ENCODE measurements at regions not wholly inside any gene's neighbourhood (a gene's known extent, or its start where the extent isn't known, plus 50 kb on each side); places are given as distances from the start of the nearest gene placed in this dataset.
A peak's percentile ranks its signal among the peaks of the same experiment; 100 is the strongest.
"Not testable (repeated sequence)": the region's sequence is repeated elsewhere in the genome, so short reads cannot be mapped to it uniquely, and the experiment has no call there.

- TF ChIP-seq, protein P1, sequence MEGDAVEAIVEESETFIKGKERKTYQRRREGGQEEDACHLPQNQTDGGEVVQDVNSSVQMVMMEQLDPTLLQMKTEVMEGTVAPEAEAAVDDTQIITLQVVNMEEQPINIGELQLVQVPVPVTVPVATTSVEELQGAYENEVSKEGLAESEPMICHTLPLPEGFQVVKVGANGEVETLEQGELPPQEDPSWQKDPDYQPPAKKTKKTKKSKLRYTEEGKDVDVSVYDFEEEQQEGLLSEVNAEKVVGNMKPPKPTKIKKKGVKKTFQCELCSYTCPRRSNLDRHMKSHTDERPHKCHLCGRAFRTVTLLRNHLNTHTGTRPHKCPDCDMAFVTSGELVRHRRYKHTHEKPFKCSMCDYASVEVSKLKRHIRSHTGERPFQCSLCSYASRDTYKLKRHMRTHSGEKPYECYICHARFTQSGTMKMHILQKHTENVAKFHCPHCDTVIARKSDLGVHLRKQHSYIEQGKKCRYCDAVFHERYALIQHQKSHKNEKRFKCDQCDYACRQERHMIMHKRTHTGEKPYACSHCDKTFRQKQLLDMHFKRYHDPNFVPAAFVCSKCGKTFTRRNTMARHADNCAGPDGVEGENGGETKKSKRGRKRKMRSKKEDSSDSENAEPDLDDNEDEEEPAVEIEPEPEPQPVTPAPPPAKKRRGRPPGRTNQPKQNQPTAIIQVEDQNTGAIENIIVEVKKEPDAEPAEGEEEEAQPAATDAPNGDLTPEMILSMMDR (IDR thresholded peaks at IDR 0.05; ENCODE audit: insufficient read depth, low read length, severe bottlenecking), result no peak
- FAIRE-seq, result no peak
- DNase-seq (ENCODE audit: low read depth), result no peak
Observed at GRCh38 chr6:141925001-141925400, 207.7 kb upstream of the GJE1 start.

DNA sequence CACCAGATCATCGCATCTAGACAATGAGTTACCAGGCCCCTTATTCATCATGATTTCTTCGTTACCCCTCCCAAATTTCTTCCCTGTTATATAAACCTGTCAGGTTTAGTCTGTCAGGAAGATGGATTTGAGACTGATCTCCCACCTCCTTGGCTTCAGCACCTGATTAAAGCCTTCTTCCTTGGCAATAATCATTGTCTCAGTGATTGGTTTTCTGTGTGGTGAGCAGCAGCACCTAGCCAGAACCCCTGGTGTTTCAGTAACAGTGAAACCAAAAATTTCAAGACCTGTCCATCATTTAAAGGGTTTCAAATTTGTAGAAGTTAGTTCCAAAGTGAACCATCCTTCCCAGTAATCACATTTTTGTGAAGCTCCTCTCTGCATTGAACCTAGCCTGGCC lies 209.8 kb upstream of the GJE1 start:
- no peaks in the 10 kb centered on the region for H3K36me3 ChIP-seq (ENCODE audit: control insufficient read depth, insufficient read depth, low read length)
- H3K4me3 ChIP-seq (ENCODE audit: low read depth, low read length), result no peak overlapping the region
- no peak for FAIRE-seq
- TF ChIP-seq, protein P1 (IDR thresholded peaks at IDR 0.05; ENCODE audit: insufficient read depth, low read length, severe bottlenecking), result no peak
- no peaks in the 10 kb centered on the region for H3K27me3 ChIP-seq (ENCODE audit: control insufficient read depth, insufficient read depth, low read length)
- no peak for DNase-seq (ENCODE audit: low read depth)

More at GRCh38 chr6:141925001-141925400, 207.7 kb upstream of the GJE1 start:
- Histone ChIP-seq H3K36me3 (ENCODE audit: control insufficient read depth, insufficient read depth, low read length) (no peaks in the 10 kb centered on the region), H3K27me3 (ENCODE audit: control insufficient read depth, insufficient read depth, low read length) (no peaks in the 10 kb centered on the region), H3K4me3 (ENCODE audit: low read depth, low read length) (no peak overlapping the region)

GRCh38 chr6:141916682-141917505 lies 215.8 kb upstream of the GJE1 start:
- FAIRE-seq; H3K4me3 ChIP-seq (ENCODE audit: low read depth, low read length): not testable (repeated sequence)

GRCh38 chr6:141914646-141915045 lies 218.1 kb upstream of the GJE1 start:
- FAIRE-seq (no peak), DNase-seq (ENCODE audit: low read depth) (peak; percentile 83)
- TF ChIP-seq, protein P1 (IDR thresholded peaks at IDR 0.05; ENCODE audit: insufficient read depth, low read length, severe bottlenecking), result no peak
- Histone ChIP-seq H3K36me3 (ENCODE audit: control insufficient read depth, insufficient read depth, low read length) (no peaks in the 10 kb centered on the region), H3K4me3 (ENCODE audit: low read depth, low read length) (no peak overlapping the region), H3K27me3 (ENCODE audit: control insufficient read depth, insufficient read depth, low read length) (no peaks in the 10 kb centered on the region)

More at GRCh38 chr6:141916682-141917505, 215.8 kb upstream of the GJE1 start:
- H3K36me3 ChIP-seq (ENCODE audit: control insufficient read depth, insufficient read depth, low read length); H3K27me3 ChIP-seq (ENCODE audit: control insufficient read depth, insufficient read depth, low read length); DNase-seq (ENCODE audit: low read depth): not testable (repeated sequence)

DNA sequence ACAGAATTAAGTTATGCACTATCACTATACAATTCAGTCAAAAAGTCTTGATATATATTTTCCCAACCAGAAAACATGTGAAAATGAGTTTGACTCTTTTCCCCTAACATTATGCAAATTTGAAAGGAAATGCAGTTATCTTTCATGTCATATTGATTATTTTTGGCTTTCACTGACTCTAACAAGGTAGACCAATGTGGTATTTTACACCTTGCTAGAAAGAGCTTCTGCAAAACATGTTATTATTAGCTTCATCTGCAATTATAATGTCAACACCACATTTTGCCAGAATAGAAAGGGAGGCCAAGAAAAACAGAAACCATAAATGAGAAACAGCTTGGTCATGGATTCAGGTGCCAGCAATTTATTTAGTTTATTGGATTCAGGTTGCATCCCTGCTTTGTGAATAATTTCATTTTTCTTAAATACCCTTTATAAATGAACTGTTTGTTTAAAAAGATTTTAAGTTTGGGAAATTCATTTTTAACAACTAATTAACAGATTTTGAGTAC lies 226.1 kb upstream of the GJE1 start:
- Histone ChIP-seq H3K36me3 (ENCODE audit: control insufficient read depth, insufficient read depth, low read length) (no peaks in the 10 kb centered on the region), H3K4me3 (ENCODE audit: low read depth, low read length) (no peak overlapping the region), H3K27me3 (ENCODE audit: control insufficient read depth, insufficient read depth, low read length) (no peaks in the 10 kb centered on the region)
- FAIRE-seq (no peak), DNase-seq (ENCODE audit: low read depth) (no peak)
- TF ChIP-seq, protein P1 (IDR thresholded peaks at IDR 0.05; ENCODE audit: insufficient read depth, low read length, severe bottlenecking), result no peak

DNA sequence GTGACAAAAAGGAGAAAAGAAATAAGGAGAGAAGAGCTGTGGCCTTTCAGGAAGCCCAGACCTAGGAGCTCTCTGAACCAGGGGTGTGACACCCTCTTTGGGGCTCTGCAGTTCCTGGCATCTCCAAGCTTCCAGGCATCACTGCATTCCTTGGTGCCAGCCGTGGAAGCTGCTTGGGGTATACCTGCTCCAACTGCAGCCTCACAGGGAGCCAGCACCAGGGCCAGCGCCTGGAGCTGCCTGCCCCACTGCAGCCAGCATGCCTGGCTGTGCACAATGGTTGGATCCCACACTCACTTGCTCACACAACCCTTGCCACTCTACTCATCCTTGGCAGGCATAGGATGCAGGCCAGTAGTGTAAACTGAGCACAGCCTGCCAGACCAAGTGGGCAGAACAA lies 242.1 kb upstream of the GJE1 start:
- no peak for DNase-seq (ENCODE audit: low read depth)
- FAIRE-seq, result no peak
- TF ChIP-seq, protein P1 (IDR thresholded peaks at IDR 0.05; ENCODE audit: insufficient read depth, low read length, severe bottlenecking), result no peak
- Histone ChIP-seq H3K27me3 (ENCODE audit: control insufficient read depth, insufficient read depth, low read length) (no peaks in the 10 kb centered on the region), H3K4me3 (ENCODE audit: low read depth, low read length) (no peak overlapping the region), H3K36me3 (ENCODE audit: control insufficient read depth, insufficient read depth, low read length) (no peaks in the 10 kb centered on the region)

Data from bronchial epithelial cell (primary cell).